Natural killer cell (primary cell): ENCODE measurements at regions not wholly inside any gene's neighbourhood (a gene's known extent, or its start where the extent isn't known, plus 50 kb on each side); places are given as distances from the start of the nearest gene placed in this dataset.

Experiments used
- ATAC-seq, 3 donors: fragments of 150-1000 bp in 2 of 3; fragments of 200-7000 bp in 1 of 3; cut with Tn5 transposase; 1 replicate in 1 of 3; 2 replicates in 2 of 3; pipeline ENCODE4 v1.10.0; 2021; ENCODE audit warnings: mild to moderate bottlenecking in 2 of 3, moderate library complexity in 2 of 3
- DNase-seq, 2 donors: peaks; one replicate each; pipeline versions ENCODE4 v3.0.0 to v3.0.0-alpha.2; 2013 to 2021; ENCODE audit warnings: mixed read lengths in 1 of 2
- H3K27ac ChIP-seq: one replicate; pipeline ENCODE4 v1.5.1; 2013; ENCODE audit warnings: mild to moderate bottlenecking, low read length
- H3K27me3 ChIP-seq: one replicate; pipeline ENCODE4 v1.6.1; 2013; ENCODE audit warnings: low read length; ENCODE audit not compliant: control insufficient read depth, insufficient read depth
- H3K36me3 ChIP-seq: one replicate; pipeline ENCODE4 v1.6.1; 2013; ENCODE audit warnings: low read length; ENCODE audit not compliant: control insufficient read depth, insufficient read depth
- H3K4me1 ChIP-seq: one replicate; pipeline ENCODE4 v1.6.1; 2013; ENCODE audit warnings: low read length; ENCODE audit not compliant: control insufficient read depth, insufficient read depth
- H3K4me3 ChIP-seq: one replicate; pipeline ENCODE4 v1.5.1; 2013; ENCODE audit warnings: low read length
- H3K9me3 ChIP-seq: one replicate; pipeline ENCODE4 v1.6.1; 2013; ENCODE audit warnings: low read length; ENCODE audit not compliant: control insufficient read depth, insufficient read depth
- H3K27ac Mint-ChIP-seq, 2 donors: one replicate each; pipeline ENCODE4 v1.8.0; 2022; ENCODE audit warnings: mild to moderate bottlenecking in 2 of 2, mixed read lengths in 2 of 2, moderate library complexity in 1 of 2
- H3K27me3 Mint-ChIP-seq, 2 donors: one replicate each; pipeline ENCODE4 v1.8.0; 2022; ENCODE audit warnings: low read depth in 2 of 2, mixed read lengths in 2 of 2
- H3K36me3 Mint-ChIP-seq: one replicate; pipeline ENCODE4 v1.8.0; 2022; ENCODE audit warnings: mixed read lengths
- H3K4me1 Mint-ChIP-seq, 2 donors: one replicate each; pipeline ENCODE4 v1.8.0; 2022; ENCODE audit warnings: mixed read lengths in 2 of 2
- H3K4me3 Mint-ChIP-seq: one replicate; pipeline ENCODE4 v1.8.0; 2022; ENCODE audit warnings: mild to moderate bottlenecking, moderate library complexity, mixed read lengths
- H3K9me3 Mint-ChIP-seq, 2 donors: one replicate each; pipeline ENCODE4 v1.8.0; 2022; ENCODE audit warnings: mixed read lengths in 2 of 2
- CTCF ChIP-seq: fragments of 200-600 bp; IDR thresholded peaks from one replicate; pipeline ENCODE4 v1.8.0; 2022; ENCODE audit warnings: antibody characterized with exemption
- WGBS: methylation state at CpG from one replicate; pipeline ENCODE4 v1.1.7; 2013; ENCODE audit warnings: missing lambda C conversion rate; ENCODE audit not compliant: insufficient coverage; 5-methylcytosine and 5-hydroxymethylcytosine counted together
- intact Hi-C: fragments of 100-400 bp; cut with micrococcal nuclease; formaldehyde crosslinking; loops from one replicate; pipeline ENCODE4 v1.14.2; 2022

GRCh38 chr6:6518631-6519427, 69.7 kb upstream of the LY86 start:
- H3K27ac Mint-ChIP-seq: no peak overlapping the region
- Histone ChIP-seq H3K36me3 (no peaks in the 10 kb centered on the region), H3K4me1 (no peaks in the 10 kb centered on the region), H3K27me3 (no peaks in the 10 kb centered on the region), H3K9me3 (no peaks in the 10 kb centered on the region), H3K27ac (no peak overlapping the region), H3K4me3 (no peak overlapping the region)
- intact Hi-C loops: no loop called here
- no peaks in the 10 kb centered on the region for H3K9me3 Mint-ChIP-seq
- H3K27me3 Mint-ChIP-seq: peaks cover 58 to 78% of the 10 kb centered on the region in 2 donors
- no peaks in the 10 kb centered on the region for H3K36me3 Mint-ChIP-seq
- ATAC-seq: no peak
- WGBS: 65% methylated on average over 6 of the region's 7 CpGs
- no peak for TF ChIP-seq CTCF
- peak in 1 of 2 donors; percentile 58 for DNase-seq
- H3K4me3 Mint-ChIP-seq: no peak overlapping the region
- H3K4me1 Mint-ChIP-seq: peaks cover 0 to 8% of the 10 kb centered on the region in 2 donors

GRCh38 chr6:6521961-6522482, 66.5 kb upstream of the LY86 start:
- no peaks in the 10 kb centered on the region for H3K9me3 Mint-ChIP-seq
- H3K4me3 ChIP-seq: no peak overlapping the region
- ATAC-seq: no peak
- 87% methylated on average over 8 of the region's 8 CpGs for WGBS
- H3K9me3 ChIP-seq: no peaks in the 10 kb centered on the region
- H3K27me3 ChIP-seq: peaks cover 3% of the 10 kb centered on the region
- H3K4me3 Mint-ChIP-seq: no peak overlapping the region
- no peaks in the 10 kb centered on the region for H3K36me3 ChIP-seq
- no peaks in the 10 kb centered on the region for H3K4me1 ChIP-seq
- H3K36me3 Mint-ChIP-seq: no peaks in the 10 kb centered on the region
- no peak for DNase-seq
- H3K27ac Mint-ChIP-seq: no peak overlapping the region
- intact Hi-C loops: no loop called here
- no peak overlapping the region for H3K27ac ChIP-seq
- H3K27me3 Mint-ChIP-seq: peaks cover 45 to 64% of the 10 kb centered on the region in 2 donors
- H3K4me1 Mint-ChIP-seq: no peaks in the 10 kb centered on the region
- no peak for TF ChIP-seq CTCF

GRCh38 chr6:6522709-6523108, 65.8 kb upstream of the LY86 start:
- H3K9me3 ChIP-seq: no peaks in the 10 kb centered on the region
- no peaks in the 10 kb centered on the region for H3K36me3 Mint-ChIP-seq
- H3K4me3 Mint-ChIP-seq: no peak overlapping the region
- no peak for ATAC-seq
- no peaks in the 10 kb centered on the region for H3K36me3 ChIP-seq
- intact Hi-C loops: no loop called here
- no peaks in the 10 kb centered on the region for H3K4me1 ChIP-seq
- no peak overlapping the region for H3K27ac Mint-ChIP-seq
- TF ChIP-seq CTCF: no peak
- WGBS: 33% methylated on average over 5 of the region's 5 CpGs
- DNase-seq: no peak
- no peaks in the 10 kb centered on the region for H3K4me1 Mint-ChIP-seq
- peaks cover 3% of the 10 kb centered on the region for H3K27me3 ChIP-seq
- no peak overlapping the region for H3K27ac ChIP-seq
- no peaks in the 10 kb centered on the region for H3K9me3 Mint-ChIP-seq
- H3K4me3 ChIP-seq: no peak overlapping the region
- peaks cover 49 to 71% of the 10 kb centered on the region in 2 donors for H3K27me3 Mint-ChIP-seq
